ENCODE measurements at regions not wholly inside any gene's neighbourhood (a gene's known extent, or its start where the extent isn't known, plus 50 kb on each side); places are given as distances from the start of the nearest gene placed in this dataset.

GRCh38 chr13:61725806-61726205 is 310.2 kb upstream of the PCDH20 start:
- no peak for TF ChIP-seq CTCF (IDR thresholded peaks at IDR 0.05; ENCODE audit: extremely low read depth in 1 of 2, insufficient read depth in 1 of 2, low read depth in 1 of 2, low read length in 2 of 2)
- TF ChIP-seq MAX (IDR thresholded peaks at IDR 0.05; ENCODE audit: insufficient read depth, insufficient read length) = no peak
- no peak for TF ChIP-seq EZH2 (IDR thresholded peaks at IDR 0.05; ENCODE audit: borderline replicate concordance, low read depth, low read length, severe bottlenecking)
- TF ChIP-seq POLR2AphosphoS5 (IDR thresholded peaks at IDR 0.05; ENCODE audit: insufficient read depth, low read depth, low read length) = no peak
- no peak for TF ChIP-seq POLR2A (IDR thresholded peaks at IDR 0.05; ENCODE audit: low read depth, low read length)
- TF ChIP-seq JUN (IDR thresholded peaks at IDR 0.05; ENCODE audit: borderline replicate concordance, insufficient read depth, insufficient read length, low read depth) = no peak

Data from endothelial cell of umbilical vein (primary cell).